Keratinocyte (primary cell): ENCODE measurements at regions not wholly inside any gene's neighbourhood (a gene's known extent, or its start where the extent isn't known, plus 50 kb on each side); places are given as distances from the start of the nearest gene placed in this dataset.
"Not testable (repeated sequence)": the region's sequence is repeated elsewhere in the genome, so short reads cannot be mapped to it uniquely, and the experiment has no call there.

Experiments
- DNase-seq: peaks from one replicate; pipeline ENCODE4 v3.0.0-alpha.2; 2011; ENCODE audit warnings: low read depth, missing footprints, low spot score
- FAIRE-seq: peaks from 2 replicates; lab custom pipeline; 2011; peaks lifted over from hg19 to GRCh38; lab: Jason Lieb, UNC
- H2AFZ ChIP-seq: 2 replicates; pipeline ENCODE4 v1.6.0; 2012; ENCODE audit warnings: low read length, control low read depth, inconsistent platforms; ENCODE audit not compliant: control insufficient read depth
- H3K27ac ChIP-seq: 2 replicates; pipeline ENCODE4 v1.5.1; 2011; ENCODE audit warnings: low read length; ENCODE audit not compliant: control insufficient read depth, insufficient read depth
- H3K27me3 ChIP-seq: 3 replicates; pipeline ENCODE4 v1.6.0; 2011; ENCODE audit warnings: low read length; ENCODE audit not compliant: control insufficient read depth, insufficient read depth; ENCODE audit errors: extremely low read depth
- H3K36me3 ChIP-seq, 2 experiments: 2 replicates in 1 of 2; 3 replicates in 1 of 2; pipeline ENCODE4 v1.5.1; 2011; ENCODE audit warnings: low read length in 2 of 2, mild to moderate bottlenecking in 1 of 2; ENCODE audit not compliant: control insufficient read depth in 2 of 2, insufficient read depth in 2 of 2; ENCODE audit errors: extremely low read depth in 1 of 2
- H3K4me1 ChIP-seq: 3 replicates; pipeline ENCODE4 v1.5.1; 2011; ENCODE audit warnings: low read length; ENCODE audit not compliant: control insufficient read depth, insufficient read depth; ENCODE audit errors: extremely low read depth
- H3K4me2 ChIP-seq: 3 replicates; pipeline ENCODE4 v1.6.0; 2011; ENCODE audit warnings: low read depth, low read length; ENCODE audit not compliant: control insufficient read depth, insufficient read depth; ENCODE audit errors: extremely low read depth
- H3K4me3 ChIP-seq, 3 experiments: fragments of 200-600 bp in 1 of 3; sonication (generic) in 1 of 3; 2 replicates in 2 of 3; 3 replicates in 1 of 3; pipeline ENCODE4 v1.5.1; 2011 to 2016; ENCODE audit warnings: low read length in 3 of 3, mild to moderate bottlenecking in 3 of 3, control low read depth in 2 of 3, inconsistent platforms in 1 of 3, low read depth in 1 of 3, mixed read lengths in 1 of 3, mixed run types in 1 of 3, moderate library complexity in 1 of 3; ENCODE audit not compliant: control insufficient read depth in 2 of 3, insufficient read depth in 2 of 3; ENCODE audit errors: extremely low read depth in 1 of 3
- H3K79me2 ChIP-seq: 2 replicates; pipeline ENCODE4 v1.6.0; 2012; ENCODE audit warnings: low read length; ENCODE audit not compliant: control insufficient read depth, insufficient read depth
- H3K9ac ChIP-seq: 3 replicates; pipeline ENCODE4 v1.6.0; 2011; ENCODE audit warnings: low read length; ENCODE audit not compliant: control insufficient read depth, insufficient read depth; ENCODE audit errors: extremely low read depth
- H3K9me1 ChIP-seq: 3 replicates; pipeline ENCODE4 v1.6.0; 2011; ENCODE audit warnings: low read length; ENCODE audit not compliant: control insufficient read depth, insufficient read depth; ENCODE audit errors: extremely low read depth
- H3K9me3 ChIP-seq: 2 replicates; pipeline ENCODE4 v1.5.1; 2012; ENCODE audit warnings: low read depth, low read length; ENCODE audit not compliant: control insufficient read depth
- H4K20me1 ChIP-seq: 3 replicates; pipeline ENCODE4 v1.6.0; 2011; ENCODE audit warnings: low read length; ENCODE audit not compliant: control insufficient read depth, insufficient read depth; ENCODE audit errors: extremely low read depth
- CTCF ChIP-seq, 3 experiments: IDR thresholded peaks in 1 of 3; conservative IDR thresholded peaks in 1 of 3; optimal IDR thresholded peaks in 1 of 3; 2 replicates in 2 of 3; 3 replicates in 1 of 3; pipeline versions ENCODE3 to v1.5.1; 2011; ENCODE audit warnings: low read length in 3 of 3, mild to moderate bottlenecking in 3 of 3, moderate library complexity in 2 of 3, control low read depth in 1 of 3, inconsistent platforms in 1 of 3; ENCODE audit not compliant: insufficient read depth in 2 of 3; ENCODE audit errors: extremely low read depth in 1 of 3
- EZH2 ChIP-seq: IDR thresholded peaks from one replicate; pipeline ENCODE4 v1.6.1; 2012; ENCODE audit warnings: inconsistent platforms, mild to moderate bottlenecking, low read length, moderate library complexity
- dilution Hi-C: fragments of 300-500 bp; cut with MboI; formaldehyde crosslinking; loops from one replicate; pipeline ENCODE4 v1.7.0; 2020; ENCODE audit warnings: low sequenced_read_pairs; ENCODE audit not compliant: extremely low pct_ligation_motif_present

GRCh38 chr13:58953638-58954037 is 1210.1 kb downstream of the DIAPH3 start:
- DNase-seq, result no peak
- Histone ChIP-seq H3K4me3 (no peak overlapping the region), H3K9ac (no peak overlapping the region), H3K27me3 (no peaks in the 10 kb centered on the region), H3K9me3 (peaks cover 2% of the 10 kb centered on the region), H3K4me1 (no peaks in the 10 kb centered on the region), H3K36me3 (no peaks in the 10 kb centered on the region), H3K4me2 (no peak overlapping the region), H3K79me2 (no peaks in the 10 kb centered on the region), H3K9me1 (no peaks in the 10 kb centered on the region), H4K20me1 (no peaks in the 10 kb centered on the region), H2AFZ (no peak overlapping the region), H3K27ac (no peak overlapping the region)
- no peak for FAIRE-seq
- dilution Hi-C loops, result no loop called here
- TF ChIP-seq EZH2 (no peak), CTCF (optimal IDR thresholded peaks at IDR 0.05 in 1 of 3, IDR thresholded peaks at IDR 0.05 in 1 of 3, conservative IDR thresholded peaks at IDR 0.05 in 1 of 3; ENCODE audit: extremely low read depth in 1 of 3, insufficient read depth in 2 of 3, low read length in 3 of 3) (no peak)

GRCh38 chr13:58955546-58956385 is 1208.0 kb downstream of the DIAPH3 start:
- dilution Hi-C loops, result no loop called here
- Histone ChIP-seq H3K4me3 (no peak overlapping the region), H3K79me2 (no peaks in the 10 kb centered on the region), H2AFZ (no peak overlapping the region), H3K9me1 (no peaks in the 10 kb centered on the region), H4K20me1 (no peaks in the 10 kb centered on the region), H3K4me2 (no peak overlapping the region), H3K27me3 (no peaks in the 10 kb centered on the region), H3K9me3 (no peaks in the 10 kb centered on the region), H3K36me3 (no peaks in the 10 kb centered on the region), H3K27ac (no peak overlapping the region), H3K4me1 (no peaks in the 10 kb centered on the region), H3K9ac (no peak overlapping the region)
- FAIRE-seq (no peak), DNase-seq (no peak)
- TF ChIP-seq CTCF (optimal IDR thresholded peaks at IDR 0.05 in 1 of 3, IDR thresholded peaks at IDR 0.05 in 1 of 3, conservative IDR thresholded peaks at IDR 0.05 in 1 of 3; ENCODE audit: extremely low read depth in 1 of 3, insufficient read depth in 2 of 3, low read length in 3 of 3) (no peak), EZH2 (no peak)

GRCh38 chr13:58958097-58958496 is 1205.6 kb downstream of the DIAPH3 start:
- H3K27ac ChIP-seq, H3K4me1 ChIP-seq, H3K9me3 ChIP-seq, H3K9ac ChIP-seq, H3K4me3 ChIP-seq, H2AFZ ChIP-seq, dilution Hi-C loops, H3K79me2 ChIP-seq, H4K20me1 ChIP-seq, H3K4me2 ChIP-seq, DNase-seq, H3K9me1 ChIP-seq, FAIRE-seq, H3K36me3 ChIP-seq, H3K27me3 ChIP-seq: not testable (repeated sequence)
